Thoracic aorta (tissue), 2 donors: ENCODE measurements at regions not wholly inside any gene's neighbourhood (a gene's known extent, or its start where the extent isn't known, plus 50 kb on each side); places are given as distances from the start of the nearest gene placed in this dataset.
A peak's percentile ranks its signal among the peaks of the same experiment; 100 is the strongest.

Source experiments
- ATAC-seq: fragments of 150-250 bp; one replicate; pipeline ENCODE4 v1.8.0; 2017; ENCODE audit warnings: low read depth; ENCODE audit not compliant: insufficient number of reproducible peaks, low FRiP score
- DNase-seq: peaks from one replicate; pipeline ENCODE4 v3.0.0-alpha.2; 2020; ENCODE audit warnings: low spot score
- H3K27ac ChIP-seq, 2 donors: fragments of 200-600 bp; sonication (generic); 1 replicate in 1 of 2; 2 replicates in 1 of 2; pipeline ENCODE4 v1.5.1; 2016; ENCODE audit warnings: mild to moderate bottlenecking in 2 of 2, moderate library complexity in 2 of 2
- H3K27me3 ChIP-seq: fragments of 200-600 bp; sonication (generic); replicated peaks from 2 replicates; pipeline ENCODE4 v1.6.0; 2016; ENCODE audit warnings: mild to moderate bottlenecking; ENCODE audit not compliant: insufficient read depth
- H3K36me3 ChIP-seq: fragments of 200-600 bp; sonication (generic); one replicate; pipeline ENCODE4 v1.5.1; 2016
- H3K4me1 ChIP-seq, 2 donors: fragments of 200-600 bp; sonication (generic); 1 replicate in 1 of 2; 2 replicates in 1 of 2; pipeline versions ENCODE4 v1.5.1 to v1.6.0; 2016; ENCODE audit warnings: low read depth in 2 of 2, mild to moderate bottlenecking in 1 of 2; ENCODE audit not compliant: control insufficient read depth in 1 of 2
- H3K4me3 ChIP-seq: fragments of 200-600 bp; sonication (generic); 2 replicates; pipeline ENCODE4 v1.5.1; 2016; ENCODE audit warnings: mild to moderate bottlenecking
- H3K9me3 ChIP-seq: fragments of 200-600 bp; sonication (generic); 2 replicates; pipeline ENCODE4 v1.5.1; 2016
- CTCF ChIP-seq: fragments of 200-600 bp; sonication (generic); IDR thresholded peaks from one replicate; pipeline ENCODE4 v1.5.1; 2019; ENCODE audit warnings: antibody characterized with exemption

GRCh38 chr2:42951263-42951938 is 159.0 kb upstream of the HAAO start:
- no peaks in the 10 kb centered on the region for H3K9me3 ChIP-seq
- TF ChIP-seq CTCF: no peak
- peak; percentile 21 for ATAC-seq
- DNase-seq: no peak
- peak overlapping the region; percentile 64 to 67 for H3K27ac ChIP-seq
- no peak overlapping the region for H3K4me3 ChIP-seq
- H3K36me3 ChIP-seq: no peaks in the 10 kb centered on the region
- H3K4me1 ChIP-seq: peaks cover 14 to 44% of the 10 kb centered on the region in 2 donors
- no peaks in the 10 kb centered on the region for H3K27me3 ChIP-seq

GRCh38 chr2:42949125-42949524 is 156.7 kb upstream of the HAAO start:
- Histone ChIP-seq H3K27me3 (no peaks in the 10 kb centered on the region), H3K36me3 (no peaks in the 10 kb centered on the region), H3K9me3 (no peaks in the 10 kb centered on the region), H3K4me1 (peaks cover 12 to 36% of the 10 kb centered on the region in 2 donors), H3K27ac (no peak overlapping the region), H3K4me3 (no peak overlapping the region)
- DNase-seq: no peak
- TF ChIP-seq CTCF: no peak
- no peak for ATAC-seq

- Histone ChIP-seq H3K27me3 (no peaks in the 10 kb centered on the region), H3K36me3 (no peaks in the 10 kb centered on the region), H3K4me1 (peaks cover 10 to 31% of the 10 kb centered on the region in 2 donors), H3K4me3 (no peak overlapping the region), H3K27ac (no peak overlapping the region), H3K9me3 (no peaks in the 10 kb centered on the region)
- no peak for ATAC-seq
- no peak for TF ChIP-seq CTCF
- DNase-seq: no peak
Measured at GRCh38 chr2:42947809-42948600, 155.6 kb upstream of the HAAO start.

- Histone ChIP-seq H3K4me3 (no peak overlapping the region), H3K27ac (no peak overlapping the region), H3K27me3 (no peaks in the 10 kb centered on the region), H3K9me3 (no peaks in the 10 kb centered on the region), H3K36me3 (no peaks in the 10 kb centered on the region), H3K4me1 (peaks cover 3 to 15% of the 10 kb centered on the region in 2 donors)
- no peak for ATAC-seq
- no peak for DNase-seq
- no peak for TF ChIP-seq CTCF
Measured at GRCh38 chr2:42944779-42945415, 152.5 kb upstream of the HAAO start.

- DNase-seq: no peak
- H3K9me3 ChIP-seq: no peaks in the 10 kb centered on the region
- no peak overlapping the region for H3K4me3 ChIP-seq
- H3K4me1 ChIP-seq: peaks cover 8 to 27% of the 10 kb centered on the region in 2 donors
- no peak overlapping the region for H3K27ac ChIP-seq
- H3K36me3 ChIP-seq: no peaks in the 10 kb centered on the region
- no peak for TF ChIP-seq CTCF
- no peaks in the 10 kb centered on the region for H3K27me3 ChIP-seq
- no peak for ATAC-seq
Measured at GRCh38 chr2:42942990-42943493, 150.7 kb upstream of the HAAO start.
